GM10266 (cell line): ENCODE measurements at regions not wholly inside any gene's neighbourhood (a gene's known extent, or its start where the extent isn't known, plus 50 kb on each side); places are given as distances from the start of the nearest gene placed in this dataset.

Experiments
- DNase-seq: peaks from one replicate; pipeline ENCODE4 v3.0.0; 2012; ENCODE audit errors: extremely low spot score
- TF ChIP-seq, protein P1 (sequence below): IDR thresholded peaks from 2 replicates; pipeline ENCODE4 v1.5.1; 2012; ENCODE audit warnings: mild to moderate bottlenecking, low read depth; ENCODE audit not compliant: control insufficient read depth, insufficient read depth; ENCODE audit errors: missing control alignments

DNA sequence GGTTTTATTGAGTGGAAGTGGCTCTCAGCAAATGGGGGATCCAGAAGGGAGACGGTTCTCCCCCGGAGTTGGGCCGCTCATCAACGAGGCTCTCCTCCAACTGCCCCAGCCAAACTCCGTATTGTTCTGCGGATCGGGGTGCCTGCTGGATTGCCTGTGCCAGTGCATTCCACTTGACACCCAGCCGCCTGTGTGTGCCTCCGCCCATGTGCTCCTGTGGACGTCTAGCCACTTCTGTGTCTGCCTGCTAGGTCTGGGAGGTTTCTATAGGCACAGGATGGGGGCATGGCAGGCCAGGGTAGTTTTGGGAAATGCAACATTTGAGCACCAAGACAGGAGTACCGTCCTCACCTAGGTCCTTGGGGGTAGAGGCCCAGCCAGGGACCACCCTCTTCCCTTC, 225.7 kb upstream of the AMIGO2 start:
- DNase-seq = no peak

DNA sequence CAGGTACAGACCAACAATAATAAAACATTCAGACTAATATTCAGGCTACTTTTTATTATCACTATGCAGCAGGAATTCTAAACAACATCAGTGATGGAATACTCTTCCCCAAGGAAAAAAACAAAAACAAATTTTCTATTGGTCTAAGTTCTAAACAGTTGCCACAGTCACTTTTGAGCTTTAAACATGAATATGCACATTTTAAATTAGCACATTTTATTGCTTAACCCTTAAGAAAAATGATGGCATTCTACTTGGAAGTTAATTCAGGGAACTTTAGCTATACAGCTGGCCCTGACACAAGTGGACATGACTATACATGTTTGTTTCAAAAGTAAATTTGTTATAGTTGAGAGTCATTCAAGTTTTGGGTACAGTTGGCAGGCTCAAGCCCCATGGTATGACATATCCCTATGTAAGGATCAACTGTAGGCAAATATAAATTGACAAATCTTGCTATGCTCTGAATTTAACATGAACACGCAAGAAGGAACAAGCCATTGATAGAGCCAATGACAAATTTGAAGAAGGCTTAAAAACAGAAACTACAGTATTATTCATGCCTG, 224.3 kb upstream of the AMIGO2 start:
- DNase-seq = no peak
- TF ChIP-seq, protein P1, sequence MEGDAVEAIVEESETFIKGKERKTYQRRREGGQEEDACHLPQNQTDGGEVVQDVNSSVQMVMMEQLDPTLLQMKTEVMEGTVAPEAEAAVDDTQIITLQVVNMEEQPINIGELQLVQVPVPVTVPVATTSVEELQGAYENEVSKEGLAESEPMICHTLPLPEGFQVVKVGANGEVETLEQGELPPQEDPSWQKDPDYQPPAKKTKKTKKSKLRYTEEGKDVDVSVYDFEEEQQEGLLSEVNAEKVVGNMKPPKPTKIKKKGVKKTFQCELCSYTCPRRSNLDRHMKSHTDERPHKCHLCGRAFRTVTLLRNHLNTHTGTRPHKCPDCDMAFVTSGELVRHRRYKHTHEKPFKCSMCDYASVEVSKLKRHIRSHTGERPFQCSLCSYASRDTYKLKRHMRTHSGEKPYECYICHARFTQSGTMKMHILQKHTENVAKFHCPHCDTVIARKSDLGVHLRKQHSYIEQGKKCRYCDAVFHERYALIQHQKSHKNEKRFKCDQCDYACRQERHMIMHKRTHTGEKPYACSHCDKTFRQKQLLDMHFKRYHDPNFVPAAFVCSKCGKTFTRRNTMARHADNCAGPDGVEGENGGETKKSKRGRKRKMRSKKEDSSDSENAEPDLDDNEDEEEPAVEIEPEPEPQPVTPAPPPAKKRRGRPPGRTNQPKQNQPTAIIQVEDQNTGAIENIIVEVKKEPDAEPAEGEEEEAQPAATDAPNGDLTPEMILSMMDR = no peak

More for the DNA sequence above, 225.7 kb upstream of the AMIGO2 start:
- TF ChIP-seq, protein P1 = no peak

GRCh38 chr12:47303207-47303606, 223.4 kb upstream of the AMIGO2 start:
- DNase-seq = no peak
- TF ChIP-seq, protein P1 = no peak

DNA sequence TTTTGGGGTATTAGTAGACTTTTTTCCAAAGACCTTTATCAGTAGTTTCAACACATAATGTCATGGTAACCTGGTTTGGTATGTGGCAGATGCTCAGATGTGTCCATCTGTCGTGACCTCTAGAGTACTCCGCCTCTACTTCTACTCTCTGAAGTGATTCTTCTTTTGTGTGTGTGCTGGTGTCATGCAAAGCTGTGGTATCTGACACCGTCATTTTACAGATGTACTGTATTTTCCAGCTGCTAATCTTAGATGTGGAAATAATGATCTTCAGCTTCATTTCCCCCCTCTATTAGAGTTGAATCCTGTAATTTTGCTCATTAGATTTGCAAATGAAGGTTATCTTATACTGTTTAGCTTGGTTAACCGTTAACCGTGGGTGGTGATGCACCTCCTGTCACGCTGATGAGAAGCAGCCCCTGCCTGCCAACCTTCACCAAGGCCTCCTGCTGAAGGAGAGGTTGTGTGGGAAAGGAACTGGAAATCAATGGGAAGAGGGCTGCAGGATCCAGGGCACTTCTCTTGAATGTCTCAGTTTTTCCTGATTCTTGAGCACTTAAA, 222.4 kb upstream of the AMIGO2 start:
- DNase-seq = peak; percentile 58
- TF ChIP-seq, protein P1 = no peak

DNA sequence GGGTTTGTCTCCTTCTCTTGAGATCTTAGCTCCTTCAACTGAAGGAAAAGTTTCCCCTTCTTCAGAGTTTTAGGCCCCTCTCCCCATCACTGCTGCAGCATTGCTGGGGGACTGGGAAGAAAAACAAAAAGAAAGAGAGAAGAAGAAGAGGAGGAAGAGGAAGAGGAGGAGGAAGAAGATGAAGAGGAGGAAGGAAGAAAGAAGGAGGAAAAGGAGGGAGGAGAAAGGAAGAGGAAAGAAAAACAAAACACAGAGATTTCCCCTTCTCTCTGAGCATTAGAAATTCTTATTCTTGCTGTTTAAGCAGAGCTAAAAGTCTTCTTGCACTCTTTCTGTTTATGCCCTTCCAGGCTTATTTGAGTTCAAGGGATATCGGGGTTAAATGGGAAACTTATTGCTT, 219.8 kb upstream of the AMIGO2 start:
- TF ChIP-seq, protein P1 = no peak
- no peak for DNase-seq

GRCh38 chr12:47297993-47298392, 218.2 kb upstream of the AMIGO2 start:
- TF ChIP-seq, protein P1 = no peak
- no peak for DNase-seq

GRCh38 chr12:47296828-47297227, 217.1 kb upstream of the AMIGO2 start:
- TF ChIP-seq, protein P1 = no peak
- no peak for DNase-seq
